Body of pancreas (tissue), 4 donors: ENCODE measurements at regions not wholly inside any gene's neighbourhood (a gene's known extent, or its start where the extent isn't known, plus 50 kb on each side); places are given as distances from the start of the nearest gene placed in this dataset.

ENCODE experiments used
- ATAC-seq: fragments of 150-250 bp; one replicate; pipeline ENCODE4 v1.9.1; 2016
- DNase-seq, 4 donors: peaks; one replicate each; pipeline ENCODE4 v3.0.0-alpha.2; 2019
- H3K27ac ChIP-seq, 4 donors: fragments of 200-600 bp; sonication (generic); 1 replicate in 3 of 4; 2 replicates in 1 of 4; pipeline versions ENCODE4 v1.5.1 to v1.6.1; 2016 to 2019; ENCODE audit warnings: mild to moderate bottlenecking in 1 of 4, mixed read lengths in 1 of 4, moderate library complexity in 1 of 4
- H3K27me3 ChIP-seq, 2 donors: fragments of 200-600 bp; sonication (generic); one replicate each; pipeline ENCODE4 v1.6.0; 2016; ENCODE audit warnings: mild to moderate bottlenecking in 1 of 2
- H3K36me3 ChIP-seq, 2 donors: fragments of 200-600 bp; sonication (generic); replicated peaks in 1 of 2; 2 replicates each; pipeline ENCODE4 v1.5.1; 2016; ENCODE audit warnings: low read depth in 2 of 2; ENCODE audit not compliant: insufficient read depth in 1 of 2
- H3K4me1 ChIP-seq: fragments of 200-600 bp; sonication (generic); one replicate; pipeline ENCODE4 v1.6.0; 2016
- H3K4me3 ChIP-seq, 2 donors: fragments of 200-600 bp; sonication (generic); 1 replicate in 1 of 2; 2 replicates in 1 of 2; pipeline ENCODE4 v1.5.1; 2016 to 2019
- H3K9me3 ChIP-seq, 3 donors: fragments of 200-600 bp; sonication (generic); 1 replicate in 2 of 3; 2 replicates in 1 of 3; pipeline ENCODE4 v1.5.1; 2016
- CTCF ChIP-seq, 7 experiments: fragments of 450-650 bp in 4 of 7; fragments of 200-600 bp in 3 of 7; sonication (generic) in 3 of 7; IDR thresholded peaks; one replicate each; pipeline ENCODE4 v1.5.1; 2016 to 2019; ENCODE audit warnings: antibody characterized with exemption in 7 of 7
- POLR2A ChIP-seq, 3 donors: fragments of 450-650 bp; IDR thresholded peaks; one replicate each; pipeline ENCODE4 v1.6.1; 2016; ENCODE audit warnings: antibody characterized with exemption in 3 of 3, mild to moderate bottlenecking in 2 of 3
- WGBS, 2 donors: methylation state at CpG; one replicate each; pipeline ENCODE4 v1.1.5; 2017; 5-methylcytosine and 5-hydroxymethylcytosine counted together
- intact Hi-C: fragments of 100-400 bp; cut with DNase I; formaldehyde crosslinking; loops from one replicate; pipeline ENCODE4 v1.15.1; 2023

GRCh38 chr7:84614821-84615501 is 420.4 kb upstream of the SEMA3A start:
- intact Hi-C loops: no loop called here
- Histone ChIP-seq H3K9me3 (no peaks in the 10 kb centered on the region), H3K27me3 (no peaks in the 10 kb centered on the region), H3K4me1 (no peaks in the 10 kb centered on the region), H3K27ac (no peak overlapping the region), H3K4me3 (no peak overlapping the region), H3K36me3 (no peaks in the 10 kb centered on the region)
- DNase-seq: no peak
- no peak for ATAC-seq
- TF ChIP-seq CTCF (IDR thresholded peaks at IDR 0.05) (no peak), POLR2A (IDR thresholded peaks at IDR 0.05) (no peak)

- WGBS, 2 donors: 57 to 66% methylated on average over 5 of the region's 5 CpGs
- Histone ChIP-seq H3K36me3 (no peaks in the 10 kb centered on the region), H3K27me3 (no peaks in the 10 kb centered on the region), H3K9me3 (no peaks in the 10 kb centered on the region), H3K27ac (no peak overlapping the region), H3K4me1 (no peaks in the 10 kb centered on the region), H3K4me3 (no peak overlapping the region)
- TF ChIP-seq CTCF (IDR thresholded peaks at IDR 0.05) (no peak), POLR2A (IDR thresholded peaks at IDR 0.05) (no peak)
- DNase-seq (no peak), ATAC-seq (no peak)
- intact Hi-C loops: no loop called here
Measured at GRCh38 chr7:84612981-84613681, 418.5 kb upstream of the SEMA3A start.

GRCh38 chr7:84611391-84611790 is 416.8 kb upstream of the SEMA3A start:
- Histone ChIP-seq H3K4me3 (no peak overlapping the region), H3K36me3 (no peaks in the 10 kb centered on the region), H3K27me3 (no peaks in the 10 kb centered on the region), H3K4me1 (no peaks in the 10 kb centered on the region), H3K9me3 (no peaks in the 10 kb centered on the region), H3K27ac (no peak overlapping the region)
- TF ChIP-seq POLR2A (IDR thresholded peaks at IDR 0.05): no peak
- TF ChIP-seq CTCF (IDR thresholded peaks at IDR 0.05): no peak
- intact Hi-C loops: no loop called here
- ATAC-seq (no peak), DNase-seq (no peak)
- 60 to 66% methylated on average over 2 of the region's 2 CpGs for WGBS, 2 donors

- no peak for DNase-seq
- intact Hi-C loops: no loop called here
- no peaks in the 10 kb centered on the region for H3K4me1 ChIP-seq
- no peak overlapping the region for H3K27ac ChIP-seq
- no peaks in the 10 kb centered on the region for H3K36me3 ChIP-seq
- whole genome bisulfite sequencing, 2 donors: 70 to 72% methylated on average over 4 of the region's 4 CpGs
- no peaks in the 10 kb centered on the region for H3K27me3 ChIP-seq
- no peaks in the 10 kb centered on the region for H3K9me3 ChIP-seq
- no peak for TF ChIP-seq POLR2A (IDR thresholded peaks at IDR 0.05)
- no peak for TF ChIP-seq CTCF (IDR thresholded peaks at IDR 0.05)
- no peak for ATAC-seq
- no peak overlapping the region for H3K4me3 ChIP-seq
Measured at GRCh38 chr7:84610390-84610789, 415.8 kb upstream of the SEMA3A start.

GRCh38 chr7:84605301-84605700 is 410.7 kb upstream of the SEMA3A start:
- no peak overlapping the region for H3K27ac ChIP-seq
- H3K4me1 ChIP-seq: no peaks in the 10 kb centered on the region
- H3K27me3 ChIP-seq: no peaks in the 10 kb centered on the region
- peaks cover 0 to 4% (median 0%) of the 10 kb centered on the region in 3 donors for H3K9me3 ChIP-seq
- intact Hi-C loops: no loop called here
- WGBS, 2 donors: 64 to 69% methylated on average over 2 of the region's 2 CpGs
- ATAC-seq (no peak), DNase-seq (no peak)
- TF ChIP-seq POLR2A (IDR thresholded peaks at IDR 0.05) (no peak), CTCF (IDR thresholded peaks at IDR 0.05) (no peak)
- no peaks in the 10 kb centered on the region for H3K36me3 ChIP-seq
- no peak overlapping the region for H3K4me3 ChIP-seq
